HepG2 (cell line): ENCODE measurements at regions not wholly inside any gene's neighbourhood (a gene's known extent, or its start where the extent isn't known, plus 50 kb on each side); places are given as distances from the start of the nearest gene placed in this dataset.

Source experiments
- ATAC-seq: fragments of 200-7000 bp; cut with Tn5 transposase; 3 replicates; pipeline ENCODE4 v1.9.1; 2020; ENCODE audit warnings: mild to moderate bottlenecking, moderate library complexity
- BruUV-seq: library from RNA; stranded (reverse); fragments of 400-500 nt; replicated peaks from 2 replicates; lab custom pipeline; 2021; lab: Mats Ljungman, UMichigan
- CTCF ChIA-PET: fragments of 300-600 bp; formaldehyde crosslinking; extraction: SDS; loops from one replicate; lab custom pipeline; 2021; ENCODE audit warnings: low total read pairs, inconsistent platforms, low intra/inter-chr PET ratio; lab: Yijun Ruan, JAX
- POLR2A ChIA-PET: fragments of 350-600 bp; sonication (Branson Sonifier 250); formaldehyde crosslinking; loops from one replicate; lab custom pipeline; 2020; ENCODE audit warnings: antibody characterized with exemption, inconsistent platforms; lab: Yijun Ruan, JAX
- DNase-seq: peaks from one replicate; pipeline ENCODE4 v3.0.0-alpha.2; 2015; ENCODE audit warnings: low spot score
- FAIRE-seq: peaks from 3 replicates; lab custom pipeline; 2011; peaks lifted over from hg19 to GRCh38; lab: Jason Lieb, UNC
- H2AFZ ChIP-seq: one replicate; pipeline ENCODE4 v1.6.1; 2011; ENCODE audit warnings: low read length, inconsistent platforms
- H3K27ac ChIP-seq: fragments of 300-600 bp; 3 replicates; pipeline ENCODE4 v1.8.0; 2011; ENCODE audit warnings: mixed run types, mild to moderate bottlenecking, mixed read lengths, low read length, inconsistent platforms; ENCODE audit not compliant: insufficient read depth; ENCODE audit errors: extremely low read length
- H3K27me3 ChIP-seq, 2 experiments: fragments of 200-600 bp in 1 of 2; 2 replicates in 1 of 2; 3 replicates in 1 of 2; pipeline versions ENCODE4 v1.6.0 to v1.8.0; 2011; ENCODE audit warnings: low read length in 2 of 2, mild to moderate bottlenecking in 2 of 2, moderate library complexity in 2 of 2, inconsistent platforms in 1 of 2; ENCODE audit not compliant: insufficient read depth in 2 of 2, control insufficient read depth in 1 of 2
- H3K36me3 ChIP-seq, 2 experiments: fragments of 200-600 bp in 1 of 2; replicated peaks in 1 of 2; 2 replicates in 1 of 2; 3 replicates in 1 of 2; pipeline versions ENCODE4 v1.5.1 to v1.8.0; 2011; ENCODE audit warnings: low read length in 2 of 2, inconsistent platforms in 1 of 2; ENCODE audit not compliant: insufficient read depth in 2 of 2, control insufficient read depth in 1 of 2
- H3K4me1 ChIP-seq: 2 replicates; pipeline ENCODE4 v1.5.1; 2012; ENCODE audit warnings: low read length, inconsistent platforms; ENCODE audit not compliant: insufficient read depth
- H3K4me2 ChIP-seq: 2 replicates; pipeline ENCODE4 v1.6.0; 2011; ENCODE audit warnings: low read depth, low read length, inconsistent platforms
- H3K4me3 ChIP-seq, 3 experiments: fragments of 200-600 bp in 1 of 3; sonication (generic), shearing (Covaris generic) in 1 of 3; replicated peaks in 1 of 3; 2 replicates each; pipeline ENCODE4 v1.5.1; 2011 to 2016; ENCODE audit warnings: low read length in 3 of 3, inconsistent platforms in 2 of 3, low read depth in 2 of 3, mild to moderate bottlenecking in 2 of 3, control low read depth in 1 of 3, mixed read lengths in 1 of 3; ENCODE audit not compliant: insufficient read depth in 1 of 3
- H3K79me2 ChIP-seq: one replicate; pipeline ENCODE4 v1.6.1; 2011; ENCODE audit warnings: low read length, inconsistent platforms; ENCODE audit not compliant: insufficient read depth
- H3K9ac ChIP-seq: 2 replicates; pipeline ENCODE4 v1.6.0; 2011; ENCODE audit warnings: mild to moderate bottlenecking, low read depth, low read length, inconsistent platforms; ENCODE audit not compliant: insufficient read depth
- H3K9me3 ChIP-seq: 2 replicates; pipeline ENCODE4 v1.5.1; 2012; ENCODE audit warnings: mild to moderate bottlenecking, low read length
- H4K20me1 ChIP-seq: 2 replicates; pipeline ENCODE4 v1.6.0; 2011; ENCODE audit warnings: inconsistent platforms, mild to moderate bottlenecking, low read length, moderate library complexity; ENCODE audit not compliant: insufficient read depth
- CEBPB ChIP-seq: IDR thresholded peaks from 2 replicates; pipeline ENCODE4 v1.6.1; 2011; ENCODE audit warnings: low read depth, low read length, improper control_type of control experiment, borderline replicate concordance
- ELF3 ChIP-seq: IDR thresholded peaks from 2 replicates; pipeline ENCODE4 v1.6.1; 2016; ENCODE audit warnings: missing genetic modification reagents, missing compliant biosample characterization
- ETV6 ChIP-seq: sonication (generic); formaldehyde crosslinking; conservative IDR thresholded peaks from 2 replicates; pipeline ENCODE4 v1.4.0; 2020; ENCODE audit warnings: missing genetic modification reagents
- HBP1 ChIP-seq: IDR thresholded peaks from 2 replicates; pipeline ENCODE4 v1.6.1; 2016; ENCODE audit warnings: low read depth, control low read depth
- KDM6A ChIP-seq: IDR thresholded peaks from 2 replicates; pipeline ENCODE4 v1.6.1; 2016; ENCODE audit warnings: low read depth
- MIXL1 ChIP-seq: IDR thresholded peaks from 2 replicates; pipeline ENCODE4 v1.6.1; 2016
- NFYB ChIP-seq: sonication (generic); formaldehyde crosslinking; IDR thresholded peaks from 2 replicates; pipeline ENCODE4 v1.4.0; 2020; ENCODE audit warnings: missing genetic modification reagents
- SP1 ChIP-seq, 2 experiments: fragments of 450-650 bp in 1 of 2; sonication (generic) in 1 of 2; formaldehyde crosslinking in 1 of 2; IDR thresholded peaks; 2 replicates each; pipeline versions ENCODE4 v1.4.0 to v1.6.1; 2016 to 2020; ENCODE audit warnings: missing genetic modification reagents in 1 of 2
- UBTF ChIP-seq: sonication (generic); formaldehyde crosslinking; IDR thresholded peaks from 2 replicates; pipeline ENCODE4 v1.4.0; 2020; ENCODE audit warnings: mild to moderate bottlenecking, missing genetic modification reagents
- ZKSCAN5 ChIP-seq: sonication (generic); formaldehyde crosslinking; IDR thresholded peaks from 2 replicates; pipeline ENCODE4 v1.5.1; 2020; ENCODE audit warnings: mild to moderate bottlenecking, missing genetic modification reagents
- ZNF557 ChIP-seq: sonication (generic); formaldehyde crosslinking; IDR thresholded peaks from 2 replicates; pipeline ENCODE4 v1.4.0; 2020; ENCODE audit warnings: missing genetic modification reagents
- WGBS: methylation state at CpG from one replicate; pipeline ENCODE4 v1.1.6; 2017; ENCODE audit warnings: low lambda C conversion rate; 5-methylcytosine and 5-hydroxymethylcytosine counted together
- in situ Hi-C: cut with HindIII; loops from 2 replicates; pipeline ENCODE4 v1.10.0; 2017; ENCODE audit warnings: low pct_unique_long_range_greater_than_20kb; ENCODE audit not compliant: extremely low pct_ligation_motif_present
- intact Hi-C: fragments of 100-400 bp; cut with micrococcal nuclease; formaldehyde crosslinking; loops from one replicate; pipeline ENCODE4 v1.10.0; 2022; ENCODE audit not compliant: unreplicated experiment
- TF ChIP-seq, protein P1 (sequence below): fragments of 450-650 bp; IDR thresholded peaks from 2 replicates; pipeline ENCODE4 v1.6.1; 2017; ENCODE audit warnings: mild to moderate bottlenecking
- TF ChIP-seq, protein P2 (sequence below): sonication (generic); formaldehyde crosslinking; IDR thresholded peaks from 2 replicates; pipeline ENCODE4 v1.4.0; 2020; ENCODE audit warnings: mild to moderate bottlenecking, low read depth, missing genetic modification reagents

- WGBS, result 27% methylated on average over 3 of the region's 12 CpGs
- ATAC-seq (no peak), FAIRE-seq (no peak), DNase-seq (no peak)
- Histone ChIP-seq H3K9me3 (no peaks in the 10 kb centered on the region), H3K36me3 (no peaks in the 10 kb centered on the region), H3K27ac (no peak overlapping the region), H3K9ac (no peak overlapping the region), H2AFZ (no peak overlapping the region), H3K4me3 (no peak overlapping the region), H3K4me1 (no peaks in the 10 kb centered on the region), H3K4me2 (no peak overlapping the region), H3K79me2 (no peaks in the 10 kb centered on the region), H3K27me3 (no peaks in the 10 kb centered on the region; a peak in 2 of 5 replicates), H4K20me1 (no peaks in the 10 kb centered on the region)
- no peak for TF ChIP-seq NFYB (CRISPR knock-in tag)
- no peak for TF ChIP-seq UBTF (CRISPR knock-in tag)
- TF ChIP-seq, protein P1, sequence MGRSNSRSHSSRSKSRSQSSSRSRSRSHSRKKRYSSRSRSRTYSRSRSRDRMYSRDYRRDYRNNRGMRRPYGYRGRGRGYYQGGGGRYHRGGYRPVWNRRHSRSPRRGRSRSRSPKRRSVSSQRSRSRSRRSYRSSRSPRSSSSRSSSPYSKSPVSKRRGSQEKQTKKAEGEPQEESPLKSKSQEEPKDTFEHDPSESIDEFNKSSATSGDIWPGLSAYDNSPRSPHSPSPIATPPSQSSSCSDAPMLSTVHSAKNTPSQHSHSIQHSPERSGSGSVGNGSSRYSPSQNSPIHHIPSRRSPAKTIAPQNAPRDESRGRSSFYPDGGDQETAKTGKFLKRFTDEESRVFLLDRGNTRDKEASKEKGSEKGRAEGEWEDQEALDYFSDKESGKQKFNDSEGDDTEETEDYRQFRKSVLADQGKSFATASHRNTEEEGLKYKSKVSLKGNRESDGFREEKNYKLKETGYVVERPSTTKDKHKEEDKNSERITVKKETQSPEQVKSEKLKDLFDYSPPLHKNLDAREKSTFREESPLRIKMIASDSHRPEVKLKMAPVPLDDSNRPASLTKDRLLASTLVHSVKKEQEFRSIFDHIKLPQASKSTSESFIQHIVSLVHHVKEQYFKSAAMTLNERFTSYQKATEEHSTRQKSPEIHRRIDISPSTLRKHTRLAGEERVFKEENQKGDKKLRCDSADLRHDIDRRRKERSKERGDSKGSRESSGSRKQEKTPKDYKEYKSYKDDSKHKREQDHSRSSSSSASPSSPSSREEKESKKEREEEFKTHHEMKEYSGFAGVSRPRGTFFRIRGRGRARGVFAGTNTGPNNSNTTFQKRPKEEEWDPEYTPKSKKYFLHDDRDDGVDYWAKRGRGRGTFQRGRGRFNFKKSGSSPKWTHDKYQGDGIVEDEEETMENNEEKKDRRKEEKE, result no peak
- TF ChIP-seq ZNF557, result no peak
- TF ChIP-seq MIXL1 (CRISPR knock-in tag), result no peak
- TF ChIP-seq ELF3 (CRISPR knock-in tag), result no peak
- no peak for TF ChIP-seq ZKSCAN5
- no peak for TF ChIP-seq SP1 (IDR thresholded peaks at IDR 0.05)
- TF ChIP-seq SP1 (CRISPR knock-in tag; IDR thresholded peaks at IDR 0.05), result no peak
- no peak for TF ChIP-seq ETV6 (CRISPR knock-in tag)
- no peak for TF ChIP-seq HBP1 (CRISPR knock-in tag)
- no peak for TF ChIP-seq CEBPB
- TF ChIP-seq, protein P2, sequence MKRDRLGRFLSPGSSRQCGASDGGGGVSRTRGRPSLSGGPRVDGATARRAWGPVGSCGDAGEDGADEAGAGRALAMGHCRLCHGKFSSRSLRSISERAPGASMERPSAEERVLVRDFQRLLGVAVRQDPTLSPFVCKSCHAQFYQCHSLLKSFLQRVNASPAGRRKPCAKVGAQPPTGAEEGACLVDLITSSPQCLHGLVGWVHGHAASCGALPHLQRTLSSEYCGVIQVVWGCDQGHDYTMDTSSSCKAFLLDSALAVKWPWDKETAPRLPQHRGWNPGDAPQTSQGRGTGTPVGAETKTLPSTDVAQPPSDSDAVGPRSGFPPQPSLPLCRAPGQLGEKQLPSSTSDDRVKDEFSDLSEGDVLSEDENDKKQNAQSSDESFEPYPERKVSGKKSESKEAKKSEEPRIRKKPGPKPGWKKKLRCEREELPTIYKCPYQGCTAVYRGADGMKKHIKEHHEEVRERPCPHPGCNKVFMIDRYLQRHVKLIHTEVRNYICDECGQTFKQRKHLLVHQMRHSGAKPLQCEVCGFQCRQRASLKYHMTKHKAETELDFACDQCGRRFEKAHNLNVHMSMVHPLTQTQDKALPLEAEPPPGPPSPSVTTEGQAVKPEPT (CRISPR knock-in tag), result no peak
- TF ChIP-seq KDM6A, result no peak
- POLR2A ChIA-PET, result no interaction called here
- intact Hi-C loops (no loop called here), in situ Hi-C loops (no loop called here)
- BruUV-seq, result no TSS peak
- CTCF ChIA-PET, result no interaction called here
Observed at GRCh38 chr10:130843051-130843653, 468.4 kb downstream of the TCERG1L start.
